ENCODE measurements at regions not wholly inside any gene's neighbourhood (a gene's known extent, or its start where the extent isn't known, plus 50 kb on each side); places are given as distances from the start of the nearest gene placed in this dataset.

DNA sequence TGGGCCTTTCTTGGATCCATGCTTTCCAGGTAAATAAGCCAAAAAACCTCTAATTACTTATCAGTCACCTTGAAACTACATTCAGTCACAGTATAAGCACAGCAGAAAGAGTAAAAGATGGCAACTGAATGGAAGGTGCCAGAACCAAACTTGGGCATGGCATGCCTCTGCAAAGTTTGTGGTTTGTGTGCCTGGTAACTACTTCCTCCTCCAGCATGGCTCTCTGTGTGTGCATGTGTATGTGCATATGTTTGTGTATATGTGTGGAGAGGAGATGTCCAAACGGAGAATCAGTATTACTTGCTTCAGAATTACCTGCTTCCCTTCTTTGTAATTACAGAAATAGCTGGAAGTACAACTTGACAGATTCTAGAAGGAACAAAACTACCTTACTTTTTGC is 67.5 kb downstream of the AGTR2 start:
- no peak overlapping the region for H3K27ac ChIP-seq
- ATAC-seq (no peak), DNase-seq (no peak)
- intact Hi-C loops (cut with DNase I): no loop called here
- H3K4me3 ChIP-seq: no peak overlapping the region
- H3K36me3 ChIP-seq: no peaks in the 10 kb centered on the region
- no peak for TF ChIP-seq CTCF (IDR thresholded peaks at IDR 0.05)
- H3K27me3 ChIP-seq: no peaks in the 10 kb centered on the region
- peaks cover 0 to 5% (median 0%) of the 10 kb centered on the region in 11 donors for H3K9me3 ChIP-seq
- no peaks in the 10 kb centered on the region for H3K4me1 ChIP-seq
- WGBS, 2 donors: 50 to 53% methylated on average over 1 of the region's 1 CpG

- Histone ChIP-seq H3K9me3 (peaks cover 0 to 5% (median 0%) of the 10 kb centered on the region in 11 donors), H3K4me3 (no peak overlapping the region), H3K36me3 (no peaks in the 10 kb centered on the region), H3K27me3 (no peaks in the 10 kb centered on the region), H3K4me1 (no peaks in the 10 kb centered on the region), H3K27ac (no peak overlapping the region)
- intact Hi-C loops (cut with DNase I): no loop called here
- no peak for TF ChIP-seq CTCF (IDR thresholded peaks at IDR 0.05)
- 70 to 72% methylated on average over 2 of the region's 2 CpGs for WGBS, 2 donors
- DNase-seq: no peak
- ATAC-seq: no peak
Measured at GRCh38 chrX:116238567-116239255, 68.2 kb downstream of the AGTR2 start.

- no peak overlapping the region for H3K4me3 ChIP-seq
- WGBS, 2 donors: 64 to 69% methylated on average over 8 of the region's 8 CpGs
Measured at GRCh38 chrX:116239944-116240840, 69.6 kb downstream of the AGTR2 start.

DNA sequence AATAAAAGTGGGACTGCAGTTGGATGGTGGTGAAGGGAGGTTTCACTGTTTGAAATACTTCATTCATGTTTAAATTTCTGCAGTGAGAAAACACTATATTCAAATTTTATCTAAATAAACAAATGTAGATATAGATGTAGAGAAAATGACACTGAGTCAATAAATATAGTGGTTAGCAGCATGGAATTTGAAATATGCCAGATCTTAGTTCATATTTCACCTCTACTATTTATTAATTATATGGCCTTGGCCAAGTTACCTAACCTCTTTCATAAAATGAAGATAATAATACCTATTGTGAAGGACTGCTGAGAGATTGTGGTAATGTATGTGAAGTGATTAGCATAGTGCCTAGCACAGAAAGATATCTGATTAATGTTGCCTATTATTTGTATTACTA is 70.5 kb downstream of the AGTR2 start:
- no peaks in the 10 kb centered on the region for H3K9me3 ChIP-seq
- intact Hi-C loops (cut with DNase I): no loop called here
- no peak for TF ChIP-seq CTCF (IDR thresholded peaks at IDR 0.05)
- ATAC-seq (no peak), DNase-seq (no peak)
- no peaks in the 10 kb centered on the region for H3K4me1 ChIP-seq
- no peak overlapping the region for H3K4me3 ChIP-seq
- no peak overlapping the region for H3K27ac ChIP-seq
- H3K27me3 ChIP-seq: no peaks in the 10 kb centered on the region
- no peaks in the 10 kb centered on the region for H3K36me3 ChIP-seq

More at GRCh38 chrX:116239944-116240840, 69.6 kb downstream of the AGTR2 start:
- H3K4me1 ChIP-seq: no peaks in the 10 kb centered on the region
- TF ChIP-seq CTCF (IDR thresholded peaks at IDR 0.05): no peak
- no peaks in the 10 kb centered on the region for H3K36me3 ChIP-seq
- H3K27me3 ChIP-seq: no peaks in the 10 kb centered on the region
- intact Hi-C loops (cut with DNase I): no loop called here
- DNase-seq (no peak), ATAC-seq (no peak)
- no peak overlapping the region for H3K27ac ChIP-seq
- H3K9me3 ChIP-seq: no peaks in the 10 kb centered on the region

Data from heart right ventricle (tissue), 16 donors.